ENCODE measurements at regions not wholly inside any gene's neighbourhood (a gene's known extent, or its start where the extent isn't known, plus 50 kb on each side); places are given as distances from the start of the nearest gene placed in this dataset.

- no peak for DNase-seq
These were observed 96.2 kb upstream of the MKI67 start for GRCh38 chr10:128222332-128222849.

- DNase-seq: no peak
These were observed 104.2 kb upstream of the MKI67 start for GRCh38 chr10:128230401-128230800.

- DNase-seq: no peak
These were observed 107.2 kb upstream of the MKI67 start for GRCh38 chr10:128233422-128233821.

GRCh38 chr10:128237710-128238109, 111.5 kb upstream of the MKI67 start:
- DNase-seq: no peak

GRCh38 chr10:128241023-128241422, 114.8 kb upstream of the MKI67 start:
- no peak for DNase-seq

GRCh38 chr10:128242641-128243040, 116.4 kb upstream of the MKI67 start:
- no peak for DNase-seq

- no peak for DNase-seq
These were observed 118.8 kb upstream of the MKI67 start for GRCh38 chr10:128245026-128245425.

- DNase-seq: no peak
These were observed 121.4 kb upstream of the MKI67 start for GRCh38 chr10:128247576-128247975.

GRCh38 chr10:128254476-128254875, 128.3 kb upstream of the MKI67 start:
- DNase-seq: no peak

GRCh38 chr10:128257428-128257827, 131.2 kb upstream of the MKI67 start:
- no peak for DNase-seq

- DNase-seq: no peak
These were observed 132.3 kb upstream of the MKI67 start for GRCh38 chr10:128258421-128258976.

GRCh38 chr10:128263891-128264688, 137.9 kb upstream of the MKI67 start:
- peak; percentile 41 for DNase-seq

- no peak for DNase-seq
These were observed 139.4 kb upstream of the MKI67 start for GRCh38 chr10:128265596-128265995.

GRCh38 chr10:128267581-128267980, 141.4 kb upstream of the MKI67 start:
- DNase-seq: no peak

- DNase-seq: no peak
These were observed 141.9 kb upstream of the MKI67 start for GRCh38 chr10:128268015-128268722.

- DNase-seq: no peak
These were observed 148.7 kb upstream of the MKI67 start for GRCh38 chr10:128274938-128275337.

- DNase-seq: no peak
These were observed 149.4 kb upstream of the MKI67 start for GRCh38 chr10:128275388-128276177.

GRCh38 chr10:128277267-128277840, 151.1 kb upstream of the MKI67 start:
- no peak for DNase-seq

GRCh38 chr10:128278362-128278761, 152.1 kb upstream of the MKI67 start:
- DNase-seq: no peak

GRCh38 chr10:128280271-128280670, 154.0 kb upstream of the MKI67 start:
- DNase-seq: no peak

GRCh38 chr10:128281343-128281742, 155.1 kb upstream of the MKI67 start:
- no peak for DNase-seq

- no peak for DNase-seq
These were observed 155.6 kb upstream of the MKI67 start for GRCh38 chr10:128281861-128282260.

Data from stimulated activated CD4-positive, alpha-beta T cell treated with anti-CD3 and anti-CD28 coated beads, Interleukin-4, amount 100 ng/mL, for 1 hour (primary cell).